ENCODE measurements at regions not wholly inside any gene's neighbourhood (a gene's known extent, or its start where the extent isn't known, plus 50 kb on each side); places are given as distances from the start of the nearest gene placed in this dataset.

DNA sequence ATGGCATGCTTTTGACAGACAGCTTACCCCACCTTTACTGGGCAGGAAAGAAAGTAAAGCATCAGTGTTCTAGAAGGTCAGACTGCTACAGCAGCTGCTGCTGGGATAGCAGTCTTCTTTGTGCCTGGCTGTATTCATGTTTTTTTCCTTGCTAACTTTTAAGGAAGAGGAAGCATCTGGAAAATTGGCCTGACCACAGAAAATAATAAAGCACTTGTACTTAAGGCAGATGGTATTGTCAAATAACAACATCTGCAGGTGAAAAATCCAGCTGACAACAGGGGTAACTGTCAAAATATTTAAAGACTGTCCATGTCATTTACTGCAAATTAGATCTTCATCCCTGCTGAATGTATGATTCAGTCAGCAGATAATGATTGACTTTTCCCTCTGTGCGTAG is 229.0 kb downstream of the OXSM start:
- no peak for TF ChIP-seq POLR2A (IDR thresholded peaks at IDR 0.05)
- TF ChIP-seq, protein P1, sequence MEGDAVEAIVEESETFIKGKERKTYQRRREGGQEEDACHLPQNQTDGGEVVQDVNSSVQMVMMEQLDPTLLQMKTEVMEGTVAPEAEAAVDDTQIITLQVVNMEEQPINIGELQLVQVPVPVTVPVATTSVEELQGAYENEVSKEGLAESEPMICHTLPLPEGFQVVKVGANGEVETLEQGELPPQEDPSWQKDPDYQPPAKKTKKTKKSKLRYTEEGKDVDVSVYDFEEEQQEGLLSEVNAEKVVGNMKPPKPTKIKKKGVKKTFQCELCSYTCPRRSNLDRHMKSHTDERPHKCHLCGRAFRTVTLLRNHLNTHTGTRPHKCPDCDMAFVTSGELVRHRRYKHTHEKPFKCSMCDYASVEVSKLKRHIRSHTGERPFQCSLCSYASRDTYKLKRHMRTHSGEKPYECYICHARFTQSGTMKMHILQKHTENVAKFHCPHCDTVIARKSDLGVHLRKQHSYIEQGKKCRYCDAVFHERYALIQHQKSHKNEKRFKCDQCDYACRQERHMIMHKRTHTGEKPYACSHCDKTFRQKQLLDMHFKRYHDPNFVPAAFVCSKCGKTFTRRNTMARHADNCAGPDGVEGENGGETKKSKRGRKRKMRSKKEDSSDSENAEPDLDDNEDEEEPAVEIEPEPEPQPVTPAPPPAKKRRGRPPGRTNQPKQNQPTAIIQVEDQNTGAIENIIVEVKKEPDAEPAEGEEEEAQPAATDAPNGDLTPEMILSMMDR (IDR thresholded peaks at IDR 0.05), result no peak

Data from stomach (tissue), 4 donors.